Stimulated activated memory B cell treated with anti-CD40 and anti-IgM and Interleukin-4, amounts not matched to agents 10 μg/mL and 1 μg/mL and 100 μg/mL, for 72 hours (primary cell): ENCODE measurements at regions not wholly inside any gene's neighbourhood (a gene's known extent, or its start where the extent isn't known, plus 50 kb on each side); places are given as distances from the start of the nearest gene placed in this dataset.

Source experiments
- ATAC-seq: fragments of 150-1000 bp; cut with Tn5 transposase; 2 replicates; pipeline ENCODE4 v1.10.0; 2021
- H3K27ac Mint-ChIP-seq: one replicate; pipeline ENCODE4 v1.8.0; 2022; ENCODE audit warnings: mild to moderate bottlenecking, mixed read lengths
- H3K27me3 Mint-ChIP-seq: one replicate; pipeline ENCODE4 v1.8.0; 2022; ENCODE audit warnings: mixed read lengths
- H3K36me3 Mint-ChIP-seq: one replicate; pipeline ENCODE4 v1.8.0; 2022; ENCODE audit warnings: mixed read lengths
- H3K4me1 Mint-ChIP-seq: one replicate; pipeline ENCODE4 v1.8.0; 2022; ENCODE audit warnings: mixed read lengths
- H3K4me3 Mint-ChIP-seq: one replicate; pipeline ENCODE4 v1.8.0; 2022; ENCODE audit warnings: mild to moderate bottlenecking, moderate library complexity, mixed read lengths
- H3K9me3 Mint-ChIP-seq: one replicate; pipeline ENCODE4 v1.8.0; 2022; ENCODE audit warnings: mixed read lengths

GRCh38 chr6:139480356-139481165, 106.1 kb upstream of the CITED2 start:
- Mint-ChIP-seq H3K27me3 (no peaks in the 10 kb centered on the region), H3K4me3 (no peak overlapping the region), H3K4me1 (no peaks in the 10 kb centered on the region), H3K36me3 (peaks cover 4% of the 10 kb centered on the region), H3K9me3 (no peaks in the 10 kb centered on the region), H3K27ac (no peak overlapping the region)
- peak; percentile 36 for ATAC-seq

DNA sequence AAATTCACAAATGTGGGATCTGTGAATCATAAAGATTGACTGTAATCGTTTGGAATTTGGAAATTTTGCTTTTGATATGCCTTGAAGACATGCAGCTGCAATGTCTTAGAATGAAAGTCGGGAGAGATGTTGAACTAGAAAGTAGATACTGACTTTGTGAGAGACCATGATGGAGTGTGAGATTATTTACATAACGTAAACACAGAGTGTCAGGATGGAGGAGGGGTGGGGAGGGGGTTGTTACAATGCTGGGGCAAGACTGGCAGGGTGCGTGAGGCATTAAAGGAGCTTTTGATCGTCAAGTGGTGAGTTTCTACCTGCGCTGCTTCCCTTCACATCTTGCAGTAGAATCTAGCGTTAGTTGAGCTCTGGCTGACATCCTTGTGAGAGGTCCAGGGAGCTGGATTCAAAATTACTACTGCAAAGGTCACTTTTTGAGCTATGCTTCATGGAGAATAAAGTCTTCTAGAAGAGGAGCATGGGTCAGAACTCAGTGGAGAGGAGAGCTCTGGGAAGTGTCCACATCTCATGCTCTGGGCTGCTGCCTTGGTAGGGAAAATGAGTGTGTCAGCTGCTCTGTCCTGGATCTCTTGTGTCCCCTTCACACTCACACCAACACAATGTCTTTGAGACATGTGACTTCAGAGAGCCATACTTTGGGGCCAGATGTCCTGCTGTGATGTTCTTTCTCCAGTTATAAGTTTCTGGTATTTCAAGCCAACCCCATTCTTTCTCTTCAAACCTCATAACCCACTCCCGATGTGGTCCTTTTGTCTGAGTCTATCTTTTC, 105.2 kb upstream of the CITED2 start:
- peaks cover 4% of the 10 kb centered on the region for H3K36me3 Mint-ChIP-seq
- peaks cover 3% of the 10 kb centered on the region for H3K4me1 Mint-ChIP-seq
- H3K27me3 Mint-ChIP-seq: no peaks in the 10 kb centered on the region
- H3K4me3 Mint-ChIP-seq: no peak overlapping the region
- H3K27ac Mint-ChIP-seq: no peak overlapping the region
- ATAC-seq: no peak
- no peaks in the 10 kb centered on the region for H3K9me3 Mint-ChIP-seq

GRCh38 chr6:139475646-139476045, 101.2 kb upstream of the CITED2 start:
- peaks cover 9% of the 10 kb centered on the region for H3K4me1 Mint-ChIP-seq
- no peaks in the 10 kb centered on the region for H3K9me3 Mint-ChIP-seq
- H3K4me3 Mint-ChIP-seq: no peak overlapping the region
- H3K27ac Mint-ChIP-seq: no peak overlapping the region
- no peak for ATAC-seq
- no peaks in the 10 kb centered on the region for H3K36me3 Mint-ChIP-seq
- H3K27me3 Mint-ChIP-seq: no peaks in the 10 kb centered on the region

DNA sequence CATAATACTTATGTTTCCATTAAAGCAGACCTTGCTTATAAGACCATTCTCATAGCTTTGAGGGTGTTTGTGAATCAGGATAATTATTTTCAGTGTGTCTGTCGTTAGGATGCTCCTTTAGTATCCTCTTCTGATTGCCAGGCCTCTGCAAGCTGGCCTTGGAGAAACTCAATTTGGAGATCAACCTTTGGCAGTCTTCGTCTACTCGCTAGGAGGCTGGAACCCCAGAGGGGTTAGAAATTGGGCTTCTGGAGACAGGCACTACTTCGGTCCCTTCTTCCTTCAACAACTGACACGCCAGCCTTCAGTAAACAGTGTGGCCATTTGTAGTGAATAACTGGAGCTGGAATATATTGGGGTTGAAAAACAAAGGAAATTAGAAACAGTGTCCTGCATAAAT, 100.8 kb upstream of the CITED2 start:
- Mint-ChIP-seq H3K27ac (no peak overlapping the region), H3K36me3 (no peaks in the 10 kb centered on the region), H3K4me1 (peaks cover 9% of the 10 kb centered on the region), H3K9me3 (no peaks in the 10 kb centered on the region), H3K27me3 (no peaks in the 10 kb centered on the region), H3K4me3 (no peak overlapping the region)
- no peak for ATAC-seq

DNA sequence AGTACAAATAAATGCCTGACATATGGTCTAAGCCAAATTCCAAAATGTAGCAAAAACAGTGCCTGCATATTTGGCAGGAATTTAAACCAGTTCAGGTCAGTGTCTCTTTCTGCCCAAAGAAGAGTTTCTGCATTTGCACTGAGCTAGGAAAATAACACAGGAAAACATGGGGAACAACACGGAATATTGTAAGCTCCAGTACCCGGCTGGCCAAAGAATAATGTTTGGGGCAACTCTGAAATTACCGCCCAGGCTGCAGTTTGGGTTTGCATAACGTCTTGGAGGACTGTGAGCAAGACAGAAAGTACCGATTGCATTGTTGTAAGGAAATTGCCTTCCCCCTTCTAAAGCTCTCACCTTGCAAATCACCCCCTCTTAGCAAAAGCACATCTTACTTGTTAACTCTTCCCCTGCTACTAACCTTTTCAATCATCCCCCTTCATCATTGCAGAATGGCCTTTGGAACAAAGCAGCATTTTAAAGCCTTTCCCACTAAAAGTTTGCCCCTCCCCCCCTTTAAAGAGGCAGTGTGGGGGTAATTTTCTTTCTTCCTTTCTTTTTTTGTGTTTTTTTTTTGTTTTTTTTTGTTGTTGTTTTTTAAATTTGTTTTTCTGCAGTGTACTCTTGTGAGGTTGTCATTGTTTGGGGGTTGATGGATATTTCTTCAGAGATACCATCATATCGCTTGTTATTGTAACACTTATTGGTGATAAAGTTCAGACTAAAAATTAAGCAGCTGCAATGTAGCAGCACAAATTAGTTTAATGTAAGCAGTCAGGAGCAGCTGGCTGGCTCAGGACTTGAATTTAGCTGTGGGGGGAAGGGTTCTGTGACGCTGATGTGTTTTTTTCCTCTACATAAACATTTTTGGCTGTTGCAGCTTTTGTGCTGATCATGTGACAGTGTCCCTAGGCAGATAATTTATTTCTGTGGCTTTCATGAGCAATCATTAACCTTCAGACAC, 100.0 kb upstream of the CITED2 start:
- H3K9me3 Mint-ChIP-seq: no peaks in the 10 kb centered on the region
- peaks cover 9% of the 10 kb centered on the region for H3K4me1 Mint-ChIP-seq
- H3K27me3 Mint-ChIP-seq: no peaks in the 10 kb centered on the region
- H3K4me3 Mint-ChIP-seq: no peak overlapping the region
- no peaks in the 10 kb centered on the region for H3K36me3 Mint-ChIP-seq
- H3K27ac Mint-ChIP-seq: no peak overlapping the region
- ATAC-seq: no peak

DNA sequence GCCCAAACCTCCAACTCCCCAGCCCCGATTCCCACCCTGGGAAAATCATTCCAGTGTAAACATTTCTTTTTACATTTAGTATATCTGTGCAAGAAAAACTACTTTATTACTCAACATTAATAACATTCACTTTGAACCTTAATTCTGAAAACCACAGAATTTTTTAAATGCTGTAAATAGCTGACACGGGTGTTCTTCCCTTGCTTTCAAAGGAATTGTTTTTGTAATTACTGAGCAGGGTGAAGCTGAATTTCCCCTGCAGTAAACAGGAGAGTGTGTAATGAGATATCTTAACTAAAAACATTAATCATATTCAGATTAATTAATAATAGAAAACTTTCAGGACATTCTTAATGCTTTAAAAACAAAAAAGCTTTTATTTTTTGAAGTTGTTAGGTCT, 99.3 kb upstream of the CITED2 start:
- H3K27me3 Mint-ChIP-seq: no peaks in the 10 kb centered on the region
- no peak overlapping the region for H3K4me3 Mint-ChIP-seq
- no peaks in the 10 kb centered on the region for H3K9me3 Mint-ChIP-seq
- no peaks in the 10 kb centered on the region for H3K36me3 Mint-ChIP-seq
- H3K27ac Mint-ChIP-seq: no peak overlapping the region
- H3K4me1 Mint-ChIP-seq: peaks cover 9% of the 10 kb centered on the region
- no peak for ATAC-seq

DNA sequence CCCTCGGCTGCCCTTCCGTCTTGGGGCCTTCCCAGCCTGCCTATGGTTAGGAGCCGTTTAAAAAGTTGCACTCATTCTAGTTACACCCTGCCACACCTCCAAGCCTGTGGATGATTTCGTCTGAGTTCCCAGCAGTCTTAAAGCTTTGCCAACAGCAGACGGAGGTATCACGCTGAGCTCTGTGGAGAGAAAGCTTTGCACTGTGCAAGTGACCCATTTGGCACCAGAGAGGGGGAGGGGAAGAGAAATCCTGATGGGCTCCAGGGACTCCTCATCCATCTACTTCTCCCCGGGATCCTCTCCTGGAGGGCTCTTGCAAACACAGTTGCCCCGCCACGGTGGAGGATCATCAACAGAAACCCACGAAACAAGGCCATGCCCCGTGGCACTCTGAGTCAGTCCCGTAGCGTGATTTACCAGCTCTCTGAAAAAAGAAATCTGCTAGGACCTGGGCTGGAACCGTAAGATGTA, 98.8 kb upstream of the CITED2 start:
- Mint-ChIP-seq H3K9me3 (no peaks in the 10 kb centered on the region), H3K27me3 (no peaks in the 10 kb centered on the region), H3K4me3 (no peak overlapping the region), H3K27ac (no peak overlapping the region), H3K4me1 (peaks cover 9% of the 10 kb centered on the region), H3K36me3 (no peaks in the 10 kb centered on the region)
- no peak for ATAC-seq

DNA sequence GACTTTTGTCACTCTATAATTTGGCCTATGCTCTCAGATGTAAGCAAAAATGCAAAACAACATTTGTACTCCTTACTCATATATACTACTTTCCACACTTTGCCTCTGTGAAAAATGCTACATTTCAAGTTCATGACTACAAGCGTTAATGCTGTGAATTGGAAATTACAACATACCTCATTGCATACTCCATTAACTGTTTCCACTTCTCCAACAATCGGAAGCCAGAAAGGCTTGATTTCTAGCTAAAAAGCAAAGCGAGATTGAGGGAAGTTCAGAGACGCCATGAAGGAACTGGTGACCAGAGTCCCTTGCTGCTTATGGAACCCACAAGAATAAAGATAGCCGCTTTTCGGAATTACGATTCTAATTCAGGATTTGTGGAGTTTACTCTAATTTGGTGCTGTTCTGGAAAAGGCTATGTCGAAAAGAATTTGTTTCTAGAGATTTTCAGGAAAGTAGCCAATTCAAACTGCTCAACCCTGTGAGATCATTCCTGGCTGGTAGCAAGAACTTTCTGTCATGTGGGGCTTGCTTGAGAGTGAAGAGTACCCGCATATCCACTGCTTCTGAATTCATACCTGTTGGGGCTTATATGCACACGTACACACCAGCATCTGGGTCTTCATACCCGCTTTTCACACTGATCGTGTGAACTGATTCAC, 98.0 kb upstream of the CITED2 start:
- Mint-ChIP-seq H3K9me3 (no peaks in the 10 kb centered on the region), H3K4me1 (peaks cover 9% of the 10 kb centered on the region), H3K27ac (no peak overlapping the region), H3K4me3 (no peak overlapping the region), H3K27me3 (no peaks in the 10 kb centered on the region), H3K36me3 (no peaks in the 10 kb centered on the region)
- no peak for ATAC-seq

GRCh38 chr6:139470997-139471396, 96.5 kb upstream of the CITED2 start:
- H3K4me1 Mint-ChIP-seq: peaks cover 9% of the 10 kb centered on the region
- no peak for ATAC-seq
- no peaks in the 10 kb centered on the region for H3K27me3 Mint-ChIP-seq
- no peaks in the 10 kb centered on the region for H3K9me3 Mint-ChIP-seq
- H3K4me3 Mint-ChIP-seq: no peak overlapping the region
- H3K27ac Mint-ChIP-seq: no peak overlapping the region
- no peaks in the 10 kb centered on the region for H3K36me3 Mint-ChIP-seq

DNA sequence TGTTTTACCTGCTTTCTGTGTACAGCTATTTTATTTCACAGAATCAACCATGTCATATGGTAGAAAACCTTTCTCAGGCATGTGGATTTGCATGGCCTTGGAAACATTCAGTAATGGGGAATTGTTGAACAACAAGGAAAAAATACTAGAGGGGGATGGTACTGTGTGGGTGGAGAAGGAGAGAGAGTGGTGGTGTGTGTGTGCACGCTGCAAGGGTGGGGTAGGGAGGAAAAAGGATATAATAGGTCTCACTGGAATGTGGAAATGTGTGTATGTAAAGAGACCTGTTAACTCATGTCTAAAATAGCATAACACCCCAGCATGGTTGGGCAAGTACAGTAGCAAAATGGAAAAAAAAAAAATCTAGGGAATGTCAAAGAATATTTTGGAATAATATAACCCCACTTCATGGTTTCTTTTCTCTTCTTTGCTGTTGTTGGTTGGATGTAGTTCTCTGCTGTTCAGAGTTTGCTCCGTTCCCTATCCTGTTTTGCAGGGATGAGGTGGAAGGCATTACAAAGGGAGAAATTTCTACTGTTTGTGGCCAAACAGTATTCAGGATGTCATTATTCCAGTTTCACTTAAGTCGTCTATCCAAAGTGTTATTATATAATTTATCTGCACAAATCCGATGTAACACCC, 93.9 kb upstream of the CITED2 start:
- Mint-ChIP-seq H3K9me3 (no peaks in the 10 kb centered on the region), H3K4me1 (no peaks in the 10 kb centered on the region), H3K36me3 (peaks cover 4% of the 10 kb centered on the region), H3K4me3 (no peak overlapping the region), H3K27ac (no peak overlapping the region), H3K27me3 (no peaks in the 10 kb centered on the region)
- no peak for ATAC-seq

GRCh38 chr6:139457476-139457875, 83.0 kb upstream of the CITED2 start:
- ATAC-seq: no peak
- Mint-ChIP-seq H3K4me3 (no peak overlapping the region), H3K36me3 (peaks cover 7% of the 10 kb centered on the region), H3K27ac (no peak overlapping the region), H3K4me1 (no peaks in the 10 kb centered on the region), H3K9me3 (no peaks in the 10 kb centered on the region), H3K27me3 (no peaks in the 10 kb centered on the region)

GRCh38 chr6:139452148-139452876, 77.9 kb upstream of the CITED2 start:
- Mint-ChIP-seq H3K36me3 (peaks cover 10% of the 10 kb centered on the region), H3K4me3 (no peak overlapping the region), H3K4me1 (peaks cover 23% of the 10 kb centered on the region), H3K9me3 (no peaks in the 10 kb centered on the region), H3K27ac (no peak overlapping the region), H3K27me3 (no peaks in the 10 kb centered on the region)
- ATAC-seq: no peak

DNA sequence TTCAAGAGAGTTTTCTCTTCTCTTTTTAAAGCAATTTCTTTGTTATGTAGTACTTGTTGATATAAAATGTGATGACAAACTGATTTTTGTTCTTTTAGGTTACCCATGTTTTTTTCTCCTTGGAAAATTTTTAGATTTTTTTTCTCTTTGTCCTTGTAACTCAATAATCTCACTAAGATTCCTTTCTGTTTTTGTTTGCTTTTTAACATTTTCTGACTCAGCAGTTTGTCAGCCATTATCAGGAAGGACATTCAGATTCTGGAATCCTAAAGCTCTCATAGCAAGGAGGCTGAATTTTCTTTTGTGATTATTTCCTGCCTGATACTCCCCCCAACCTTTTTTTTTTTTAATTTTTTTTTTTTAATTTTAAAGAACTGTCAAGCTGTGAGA, 75.2 kb upstream of the CITED2 start:
- peaks cover 29% of the 10 kb centered on the region for H3K4me1 Mint-ChIP-seq
- H3K9me3 Mint-ChIP-seq: no peaks in the 10 kb centered on the region
- peaks cover 15% of the 10 kb centered on the region for H3K36me3 Mint-ChIP-seq
- ATAC-seq: no peak
- H3K27me3 Mint-ChIP-seq: no peaks in the 10 kb centered on the region
- no peak overlapping the region for H3K4me3 Mint-ChIP-seq
- H3K27ac Mint-ChIP-seq: peak overlapping the region; percentile 8
